ENCODE measurements at regions not wholly inside any gene's neighbourhood (a gene's known extent, or its start where the extent isn't known, plus 50 kb on each side); places are given as distances from the start of the nearest gene placed in this dataset.

DNA sequence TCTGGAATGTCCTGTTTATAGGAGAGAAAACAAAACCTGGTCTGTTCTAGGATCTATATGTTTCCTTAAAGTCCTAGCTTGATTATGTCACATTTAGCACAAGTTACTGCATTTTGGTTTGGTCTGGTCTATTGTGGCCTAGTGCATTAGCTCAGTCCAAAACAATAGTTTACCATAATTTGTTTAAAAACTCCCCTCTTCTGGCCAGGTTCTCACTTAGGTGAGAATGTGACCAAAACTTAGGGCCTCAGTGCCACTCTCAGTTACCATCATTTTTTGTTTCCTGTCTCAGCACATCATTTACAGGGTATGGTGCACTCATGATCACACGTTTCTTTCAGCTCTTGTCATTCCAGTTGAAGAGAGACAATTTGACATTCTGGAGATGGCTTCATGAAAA, 378.5 kb downstream of the KLHL4 start:
- Histone ChIP-seq H3K27ac (ENCODE audit: low read depth, low read length, poor library complexity, severe bottlenecking) (no peak overlapping the region), H3K4me1 (ENCODE audit: insufficient read depth, low read length, poor library complexity, severe bottlenecking) (no peaks in the 10 kb centered on the region), H4K20me1 (ENCODE audit: insufficient read depth, low read length) (no peaks in the 10 kb centered on the region), H3K36me3 (ENCODE audit: insufficient read depth, low read length) (no peaks in the 10 kb centered on the region), H3K9me2 (ENCODE audit: insufficient read depth, low read length) (no peaks in the 10 kb centered on the region), H3K4me2 (ENCODE audit: low read length) (no peak overlapping the region), H3K9me3 (ENCODE audit: low read length) (no peaks in the 10 kb centered on the region), H3K4me3 (ENCODE audit: low read depth, low read length, poor library complexity, severe bottlenecking) (no peak overlapping the region), H3K79me2 (ENCODE audit: insufficient read depth, low read depth, low read length) (no peaks in the 10 kb centered on the region), H2AFZ (ENCODE audit: low read length) (no peak overlapping the region)
- TF ChIP-seq EZH2phosphoT487 (IDR thresholded peaks at IDR 0.05; ENCODE audit: borderline replicate concordance, low read depth, low read length), result no peak
- TF ChIP-seq, protein P1, sequence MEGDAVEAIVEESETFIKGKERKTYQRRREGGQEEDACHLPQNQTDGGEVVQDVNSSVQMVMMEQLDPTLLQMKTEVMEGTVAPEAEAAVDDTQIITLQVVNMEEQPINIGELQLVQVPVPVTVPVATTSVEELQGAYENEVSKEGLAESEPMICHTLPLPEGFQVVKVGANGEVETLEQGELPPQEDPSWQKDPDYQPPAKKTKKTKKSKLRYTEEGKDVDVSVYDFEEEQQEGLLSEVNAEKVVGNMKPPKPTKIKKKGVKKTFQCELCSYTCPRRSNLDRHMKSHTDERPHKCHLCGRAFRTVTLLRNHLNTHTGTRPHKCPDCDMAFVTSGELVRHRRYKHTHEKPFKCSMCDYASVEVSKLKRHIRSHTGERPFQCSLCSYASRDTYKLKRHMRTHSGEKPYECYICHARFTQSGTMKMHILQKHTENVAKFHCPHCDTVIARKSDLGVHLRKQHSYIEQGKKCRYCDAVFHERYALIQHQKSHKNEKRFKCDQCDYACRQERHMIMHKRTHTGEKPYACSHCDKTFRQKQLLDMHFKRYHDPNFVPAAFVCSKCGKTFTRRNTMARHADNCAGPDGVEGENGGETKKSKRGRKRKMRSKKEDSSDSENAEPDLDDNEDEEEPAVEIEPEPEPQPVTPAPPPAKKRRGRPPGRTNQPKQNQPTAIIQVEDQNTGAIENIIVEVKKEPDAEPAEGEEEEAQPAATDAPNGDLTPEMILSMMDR (conservative IDR thresholded peaks at IDR 0.05; ENCODE audit: low read length), result no peak
- no peak for DNase-seq (ENCODE audit: low spot score)
- intact Hi-C loops (cut with micrococcal nuclease; ENCODE audit: unreplicated experiment), result no loop called here
- BruUV-seq (replicated peaks), result no TSS peak
- ChIA-PET POLR2A (no interaction called here), CTCF (ENCODE audit: unreplicated experiment) (no interaction called here)

DNA sequence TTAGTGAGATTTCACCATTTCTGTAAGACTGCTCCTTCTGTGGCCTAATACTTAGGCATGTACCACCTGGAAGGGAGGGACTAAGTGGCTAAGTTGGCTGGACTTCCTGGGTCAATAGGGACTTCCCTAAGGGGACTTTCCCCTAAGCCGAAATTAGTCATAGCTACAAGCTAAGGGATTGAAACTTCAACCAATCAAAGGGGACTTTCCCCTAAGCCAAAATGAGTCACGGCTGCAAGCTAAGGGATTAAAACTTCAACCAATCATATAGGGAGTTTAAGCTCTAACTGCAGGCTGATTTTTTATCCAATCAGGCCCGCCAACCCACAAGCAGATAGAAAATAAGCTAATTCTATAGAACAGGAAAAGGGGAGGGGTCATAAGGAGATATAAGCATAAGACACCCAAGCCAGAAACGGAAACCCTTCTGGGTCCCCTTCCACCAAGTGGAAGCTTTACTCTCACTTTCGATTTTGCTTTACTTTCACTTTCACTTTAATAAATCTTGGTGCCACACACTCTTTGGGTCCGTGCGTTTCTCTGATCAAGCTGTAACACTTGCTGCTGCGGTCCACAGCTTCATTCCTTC, 382.8 kb downstream of the KLHL4 start:
- ChIA-PET CTCF (ENCODE audit: unreplicated experiment) (no interaction called here), POLR2A (no interaction called here)
- no peaks in the 10 kb centered on the region for H4K20me1 ChIP-seq (ENCODE audit: insufficient read depth, low read length)
- DNase-seq (ENCODE audit: low spot score), result no peak
- H3K9me2 ChIP-seq (ENCODE audit: insufficient read depth, low read length), result no peaks in the 10 kb centered on the region
- no peak overlapping the region for H3K27ac ChIP-seq (ENCODE audit: low read depth, low read length, poor library complexity, severe bottlenecking)
- H3K9me3 ChIP-seq (ENCODE audit: low read length), result no peaks in the 10 kb centered on the region
- no peak overlapping the region for H3K4me3 ChIP-seq (ENCODE audit: low read depth, low read length, poor library complexity, severe bottlenecking)
- TF ChIP-seq, protein P1 (conservative IDR thresholded peaks at IDR 0.05; ENCODE audit: low read length), result no peak
- TF ChIP-seq EZH2phosphoT487 (IDR thresholded peaks at IDR 0.05; ENCODE audit: borderline replicate concordance, low read depth, low read length), result no peak
- no TSS peak for BruUV-seq (replicated peaks)
- H3K36me3 ChIP-seq (ENCODE audit: insufficient read depth, low read length), result no peaks in the 10 kb centered on the region
- no peak overlapping the region for H3K4me2 ChIP-seq (ENCODE audit: low read length)
- intact Hi-C loops (cut with micrococcal nuclease; ENCODE audit: unreplicated experiment), result no loop called here
- no peak overlapping the region for H2AFZ ChIP-seq (ENCODE audit: low read length)
- no peaks in the 10 kb centered on the region for H3K4me1 ChIP-seq (ENCODE audit: insufficient read depth, low read length, poor library complexity, severe bottlenecking)
- no peaks in the 10 kb centered on the region for H3K79me2 ChIP-seq (ENCODE audit: insufficient read depth, low read depth, low read length)

DNA sequence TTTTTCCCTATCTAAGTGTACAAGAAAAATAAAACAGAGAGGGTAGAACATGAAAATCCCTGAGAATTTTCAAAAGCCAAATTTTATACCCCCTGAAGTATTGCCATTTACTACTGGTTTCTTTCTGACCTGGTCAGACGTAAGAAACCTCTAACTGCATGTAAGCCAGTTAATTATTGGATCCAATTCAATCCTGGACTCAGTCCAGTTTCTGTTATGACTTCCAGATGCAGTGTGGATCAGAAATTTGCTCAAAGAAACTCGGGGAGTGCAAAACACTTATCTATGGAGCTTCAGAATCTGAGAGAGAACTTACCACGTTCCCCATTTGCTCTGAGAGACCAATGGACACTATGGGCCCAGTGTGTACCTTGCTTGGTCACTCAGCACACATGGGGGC, 383.5 kb downstream of the KLHL4 start:
- TF ChIP-seq, protein P1 (conservative IDR thresholded peaks at IDR 0.05; ENCODE audit: low read length), result no peak
- Histone ChIP-seq H3K9me3 (ENCODE audit: low read length) (no peaks in the 10 kb centered on the region), H3K4me1 (ENCODE audit: insufficient read depth, low read length, poor library complexity, severe bottlenecking) (no peaks in the 10 kb centered on the region), H3K4me3 (ENCODE audit: low read depth, low read length, poor library complexity, severe bottlenecking) (no peak overlapping the region), H2AFZ (ENCODE audit: low read length) (no peak overlapping the region), H3K4me2 (ENCODE audit: low read length) (no peak overlapping the region), H4K20me1 (ENCODE audit: insufficient read depth, low read length) (no peaks in the 10 kb centered on the region), H3K79me2 (ENCODE audit: insufficient read depth, low read depth, low read length) (no peaks in the 10 kb centered on the region), H3K9me2 (ENCODE audit: insufficient read depth, low read length) (no peaks in the 10 kb centered on the region), H3K36me3 (ENCODE audit: insufficient read depth, low read length) (no peaks in the 10 kb centered on the region), H3K27ac (ENCODE audit: low read depth, low read length, poor library complexity, severe bottlenecking) (no peak overlapping the region)
- CTCF ChIA-PET (ENCODE audit: unreplicated experiment), result no interaction called here
- POLR2A ChIA-PET, result no interaction called here
- DNase-seq (ENCODE audit: low spot score), result no peak
- intact Hi-C loops (cut with micrococcal nuclease; ENCODE audit: unreplicated experiment), result no loop called here
- no TSS peak for BruUV-seq (replicated peaks)

All from OCI-LY7 (cell line).